Calu3 (cell line): ENCODE measurements at regions not wholly inside any gene's neighbourhood (a gene's known extent, or its start where the extent isn't known, plus 50 kb on each side); places are given as distances from the start of the nearest gene placed in this dataset.
"Not testable (repeated sequence)": the region's sequence is repeated elsewhere in the genome, so short reads cannot be mapped to it uniquely, and the experiment has no call there.

ENCODE experiments used
- BruUV-seq: library from RNA; stranded (reverse); fragments of 400-500 nt; replicated peaks from 2 replicates; lab custom pipeline; 2021; lab: Mats Ljungman, UMichigan
- CTCF ChIA-PET: fragments of 300-600 bp; sonication (Branson Sonifier 250); formaldehyde crosslinking; loops from one replicate; lab custom pipeline; 2022; ENCODE audit warnings: antibody characterized with exemption; lab: Charles Lee
- DNase-seq: peaks from one replicate; pipeline ENCODE4 v3.0.0; 2022
- H3K27ac Mint-ChIP-seq: one replicate; pipeline ENCODE4 v1.8.0; 2022; ENCODE audit warnings: mixed read lengths; ENCODE audit not compliant: unreplicated experiment
- H3K27me3 Mint-ChIP-seq: one replicate; pipeline ENCODE4 v1.8.0; 2022; ENCODE audit warnings: mixed read lengths; ENCODE audit not compliant: unreplicated experiment
- H3K36me3 Mint-ChIP-seq: one replicate; pipeline ENCODE4 v1.8.0; 2022; ENCODE audit warnings: mild to moderate bottlenecking, moderate library complexity, mixed read lengths; ENCODE audit not compliant: insufficient read depth, unreplicated experiment
- H3K4me1 Mint-ChIP-seq: one replicate; pipeline ENCODE4 v1.8.0; 2022; ENCODE audit warnings: mild to moderate bottlenecking, low read depth, mixed read lengths; ENCODE audit not compliant: unreplicated experiment
- H3K4me3 Mint-ChIP-seq: one replicate; pipeline ENCODE4 v1.8.0; 2022; ENCODE audit warnings: mild to moderate bottlenecking, low read depth, moderate library complexity, mixed read lengths; ENCODE audit not compliant: unreplicated experiment
- H3K9me3 Mint-ChIP-seq: one replicate; pipeline ENCODE4 v1.8.0; 2022; ENCODE audit warnings: low read depth, mixed read lengths; ENCODE audit not compliant: unreplicated experiment
- intact Hi-C: fragments of 100-400 bp; cut with micrococcal nuclease; formaldehyde crosslinking; loops from one replicate; pipeline ENCODE4 v1.10.0; 2022; ENCODE audit not compliant: unreplicated experiment
- TF ChIP-seq, protein P1 (sequence below): fragments of 200-600 bp; IDR thresholded peaks from one replicate; pipeline ENCODE4 v1.8.0; 2022; ENCODE audit warnings: antibody characterized with exemption; ENCODE audit not compliant: unreplicated experiment

DNA sequence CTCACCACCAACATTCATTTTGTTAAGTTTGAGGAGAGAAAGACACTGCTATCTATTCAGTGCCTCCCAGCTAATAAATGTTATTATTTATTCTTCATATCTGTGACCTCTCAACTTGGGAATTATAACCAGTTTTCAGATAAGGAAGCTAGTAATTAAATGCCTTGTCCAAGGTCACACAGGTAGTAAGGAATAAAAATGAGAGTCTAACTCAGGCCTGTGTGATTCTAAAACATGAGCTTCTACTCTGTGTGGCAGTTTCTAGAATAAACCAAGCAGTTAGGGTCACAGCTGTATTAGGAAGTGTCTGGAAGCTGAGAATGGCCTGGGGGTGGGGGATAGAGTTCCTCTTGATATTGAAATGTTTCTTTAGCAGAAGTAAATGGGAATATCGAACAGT, 137.8 kb upstream of the LRATD1 start:
- H3K9me3 Mint-ChIP-seq: peaks cover 3% of the 10 kb centered on the region
- TF ChIP-seq, protein P1, sequence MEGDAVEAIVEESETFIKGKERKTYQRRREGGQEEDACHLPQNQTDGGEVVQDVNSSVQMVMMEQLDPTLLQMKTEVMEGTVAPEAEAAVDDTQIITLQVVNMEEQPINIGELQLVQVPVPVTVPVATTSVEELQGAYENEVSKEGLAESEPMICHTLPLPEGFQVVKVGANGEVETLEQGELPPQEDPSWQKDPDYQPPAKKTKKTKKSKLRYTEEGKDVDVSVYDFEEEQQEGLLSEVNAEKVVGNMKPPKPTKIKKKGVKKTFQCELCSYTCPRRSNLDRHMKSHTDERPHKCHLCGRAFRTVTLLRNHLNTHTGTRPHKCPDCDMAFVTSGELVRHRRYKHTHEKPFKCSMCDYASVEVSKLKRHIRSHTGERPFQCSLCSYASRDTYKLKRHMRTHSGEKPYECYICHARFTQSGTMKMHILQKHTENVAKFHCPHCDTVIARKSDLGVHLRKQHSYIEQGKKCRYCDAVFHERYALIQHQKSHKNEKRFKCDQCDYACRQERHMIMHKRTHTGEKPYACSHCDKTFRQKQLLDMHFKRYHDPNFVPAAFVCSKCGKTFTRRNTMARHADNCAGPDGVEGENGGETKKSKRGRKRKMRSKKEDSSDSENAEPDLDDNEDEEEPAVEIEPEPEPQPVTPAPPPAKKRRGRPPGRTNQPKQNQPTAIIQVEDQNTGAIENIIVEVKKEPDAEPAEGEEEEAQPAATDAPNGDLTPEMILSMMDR: no peak
- H3K4me1 Mint-ChIP-seq: no peaks in the 10 kb centered on the region
- no peaks in the 10 kb centered on the region for H3K27me3 Mint-ChIP-seq
- no peaks in the 10 kb centered on the region for H3K36me3 Mint-ChIP-seq
- CTCF ChIA-PET: no interaction called here
- no peak overlapping the region for H3K4me3 Mint-ChIP-seq
- no peak overlapping the region for H3K27ac Mint-ChIP-seq
- DNase-seq: no peak
- BruUV-seq: no TSS peak
- intact Hi-C loops: no loop called here

- H3K36me3 Mint-ChIP-seq: no peaks in the 10 kb centered on the region
- TF ChIP-seq, protein P1: no peak
- intact Hi-C loops: no loop called here
- no TSS peak for BruUV-seq
- CTCF ChIA-PET: no interaction called here
- H3K4me3 Mint-ChIP-seq: no peak overlapping the region
- no peaks in the 10 kb centered on the region for H3K27me3 Mint-ChIP-seq
- H3K27ac Mint-ChIP-seq: no peak overlapping the region
- H3K9me3 Mint-ChIP-seq: peaks cover 4% of the 10 kb centered on the region
- DNase-seq: no peak
- no peaks in the 10 kb centered on the region for H3K4me1 Mint-ChIP-seq
Measured at GRCh38 chr2:14501061-14501460, 131.5 kb upstream of the LRATD1 start.

GRCh38 chr2:14506955-14507354, 125.6 kb upstream of the LRATD1 start:
- H3K27me3 Mint-ChIP-seq, H3K4me1 Mint-ChIP-seq, H3K27ac Mint-ChIP-seq, BruUV-seq, H3K4me3 Mint-ChIP-seq, DNase-seq, CTCF ChIA-PET, H3K9me3 Mint-ChIP-seq, intact Hi-C loops, H3K36me3 Mint-ChIP-seq: not testable (repeated sequence)

GRCh38 chr2:14511541-14511940, 121.0 kb upstream of the LRATD1 start:
- TF ChIP-seq, protein P1: no peak
- no peaks in the 10 kb centered on the region for H3K36me3 Mint-ChIP-seq
- intact Hi-C loops: no loop called here
- DNase-seq: no peak
- no peaks in the 10 kb centered on the region for H3K4me1 Mint-ChIP-seq
- no TSS peak for BruUV-seq
- H3K9me3 Mint-ChIP-seq: no peaks in the 10 kb centered on the region
- H3K27ac Mint-ChIP-seq: no peak overlapping the region
- CTCF ChIA-PET: no interaction called here
- no peak overlapping the region for H3K4me3 Mint-ChIP-seq
- H3K27me3 Mint-ChIP-seq: no peaks in the 10 kb centered on the region

DNA sequence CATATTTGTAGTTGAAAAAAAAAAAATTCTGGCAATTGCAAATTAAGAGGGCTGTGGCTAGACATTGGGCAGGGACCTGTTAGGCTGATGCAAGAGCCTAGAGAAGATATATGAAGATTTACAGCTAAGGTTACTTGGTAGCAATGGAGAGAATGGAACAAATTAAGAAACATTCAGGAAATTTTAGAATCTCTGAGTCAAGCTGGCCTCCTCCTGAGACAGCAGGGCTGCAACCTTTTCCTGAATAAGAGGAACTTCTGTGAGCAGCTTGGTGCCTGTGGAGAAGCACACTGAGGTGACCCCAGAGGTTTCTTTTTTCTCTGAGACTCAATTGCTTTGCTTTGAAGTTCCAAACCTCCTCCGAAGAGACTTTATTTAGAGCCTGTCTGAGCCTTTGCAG, 118.6 kb upstream of the LRATD1 start:
- no peak overlapping the region for H3K27ac Mint-ChIP-seq
- no peak for DNase-seq
- CTCF ChIA-PET: no interaction called here
- H3K4me1 Mint-ChIP-seq: no peaks in the 10 kb centered on the region
- peaks cover 4% of the 10 kb centered on the region for H3K9me3 Mint-ChIP-seq
- H3K27me3 Mint-ChIP-seq: no peaks in the 10 kb centered on the region
- TF ChIP-seq, protein P1: no peak
- no peak overlapping the region for H3K4me3 Mint-ChIP-seq
- BruUV-seq: no TSS peak
- intact Hi-C loops: no loop called here
- no peaks in the 10 kb centered on the region for H3K36me3 Mint-ChIP-seq
